ENCODE measurements at regions not wholly inside any gene's neighbourhood (a gene's known extent, or its start where the extent isn't known, plus 50 kb on each side); places are given as distances from the start of the nearest gene placed in this dataset.
"Not testable (repeated sequence)": the region's sequence is repeated elsewhere in the genome, so short reads cannot be mapped to it uniquely, and the experiment has no call there.

DNA sequence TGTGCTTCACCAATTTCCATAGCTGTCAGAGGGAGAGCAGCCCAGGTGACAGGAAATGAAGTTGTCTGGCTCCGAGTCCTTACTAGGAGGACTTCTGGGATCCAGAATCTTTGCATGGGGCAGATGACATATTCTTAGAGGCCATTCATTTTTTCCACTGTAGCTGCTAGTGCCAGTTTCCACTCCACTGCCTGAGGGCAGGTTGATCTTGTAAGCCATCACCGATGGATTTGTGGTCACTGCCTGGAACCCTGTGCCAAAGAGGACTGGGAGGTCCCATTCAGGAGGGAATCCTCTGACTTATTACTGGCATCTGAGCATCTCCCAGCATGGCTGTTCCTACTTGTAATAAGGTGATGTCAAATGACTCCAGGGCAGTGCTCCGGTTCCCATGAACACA is 144.1 kb upstream of the KCNJ18 start:
- H3K4me3 Mint-ChIP-seq = no peak overlapping the region
- CTCF ChIA-PET = interaction anchor here (0.7 kb wide), 1 partner anchor 37 kb away, joined by 3 read pairs; no protein-coding TSS in a partner anchor

DNA sequence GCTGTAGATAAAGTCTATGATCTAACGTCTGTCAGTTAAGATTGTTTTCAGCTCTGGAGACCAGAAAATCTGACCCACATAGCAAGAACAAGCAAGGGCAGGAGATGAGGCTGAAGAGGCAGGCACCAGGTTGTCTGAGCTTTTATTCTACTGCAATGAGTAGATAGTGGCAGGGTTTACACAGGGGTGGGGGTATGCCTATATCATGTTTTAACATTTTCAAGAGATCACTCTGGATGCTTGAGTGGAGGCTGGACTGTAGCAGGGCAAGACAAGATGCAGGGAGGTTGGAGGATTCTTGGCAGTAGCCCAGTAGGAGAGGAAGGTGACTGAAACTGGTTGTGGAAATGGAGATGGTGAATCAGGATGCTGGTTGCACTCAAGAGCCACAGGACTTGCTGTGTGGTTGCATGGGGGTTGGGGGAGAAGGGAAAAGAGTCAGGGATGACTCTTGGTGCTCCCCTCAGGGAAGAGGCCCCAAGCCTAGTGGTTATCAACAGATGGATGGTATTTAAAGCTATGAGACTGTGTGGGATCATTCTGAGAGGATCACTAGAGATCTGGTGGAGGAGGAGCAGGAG is 143.1 kb upstream of the KCNJ18 start:
- Mint-ChIP-seq H3K27me3 (peaks cover 10 to 33% of the 10 kb centered on the region in 2 donors), H3K27ac (peak overlapping the region in 1 of 8 donors; percentile 38), H3K4me1 (peaks cover 24 to 47% (median 36%) of the 10 kb centered on the region in 3 donors), H3K4me3 (peak overlapping the region; percentile 7 to 88 (median 61)), H3K36me3 (peaks cover 0 to 1% (median 0%) of the 10 kb centered on the region in 3 donors), H3K9me3 (peaks cover 4 to 9% (median 7%) of the 10 kb centered on the region in 5 donors)
- Histone ChIP-seq H3K27ac (ENCODE audit: low read depth, low read length) (no peak overlapping the region), H3K27me3 (ENCODE audit: insufficient read depth, low read length, poor library complexity, severe bottlenecking) (peaks cover 6% of the 10 kb centered on the region), H3K4me1 (ENCODE audit: insufficient read depth, low read length) (peaks cover 25% of the 10 kb centered on the region), H3K36me3 (ENCODE audit: insufficient read depth, low read length) (no peaks in the 10 kb centered on the region), H3K9me3 (ENCODE audit: low read length) (no peaks in the 10 kb centered on the region), H3K4me3 (ENCODE audit: low read length) (no peak overlapping the region)
- no peak for DNase-seq
- ChIA-PET POLR2A (no interaction called here), CTCF (interaction anchor here (1.2 to 1.5 kb wide), 2 partner anchors 13 to 36 kb away, joined by 3 to 4 read pairs; no protein-coding TSS in a partner anchor)

More for the DNA sequence above, 144.1 kb upstream of the KCNJ18 start:
- Histone ChIP-seq H3K4me3 (ENCODE audit: low read length) (no peak overlapping the region), H3K27ac (ENCODE audit: low read depth, low read length) (no peak overlapping the region), H3K36me3 (ENCODE audit: insufficient read depth, low read length) (no peaks in the 10 kb centered on the region), H3K9me3 (ENCODE audit: low read length) (no peaks in the 10 kb centered on the region), H3K4me1 (ENCODE audit: insufficient read depth, low read length) (peaks cover 25% of the 10 kb centered on the region), H3K27me3 (ENCODE audit: insufficient read depth, low read length, poor library complexity, severe bottlenecking) (peaks cover 6% of the 10 kb centered on the region)
- H3K9me3 Mint-ChIP-seq = peaks cover 0 to 3% (median 2%) of the 10 kb centered on the region in 5 donors
- peaks cover 24 to 47% (median 36%) of the 10 kb centered on the region in 3 donors for H3K4me1 Mint-ChIP-seq
- H3K27ac Mint-ChIP-seq = no peak overlapping the region
- DNase-seq = no peak
- peaks cover 4 to 26% of the 10 kb centered on the region in 2 donors for H3K27me3 Mint-ChIP-seq
- POLR2A ChIA-PET = no interaction called here
- peaks cover 0 to 4% (median 1%) of the 10 kb centered on the region in 3 donors for H3K36me3 Mint-ChIP-seq

GRCh38 chr17:21550031-21550430 is 142.3 kb upstream of the KCNJ18 start:
- peak overlapping the region; percentile 12 to 88 (median 86) for H3K4me3 Mint-ChIP-seq
- H3K9me3 Mint-ChIP-seq = peaks cover 6 to 14% (median 12%) of the 10 kb centered on the region in 5 donors
- POLR2A ChIA-PET; H3K36me3 ChIP-seq (ENCODE audit: insufficient read depth, low read length); H3K9me3 ChIP-seq (ENCODE audit: low read length); H3K4me3 ChIP-seq (ENCODE audit: low read length); DNase-seq; H3K27ac Mint-ChIP-seq; H3K27ac ChIP-seq (ENCODE audit: low read depth, low read length); H3K27me3 ChIP-seq (ENCODE audit: insufficient read depth, low read length, poor library complexity, severe bottlenecking); H3K36me3 Mint-ChIP-seq: not testable (repeated sequence)
- peaks cover 8 to 41% of the 10 kb centered on the region in 2 donors for H3K27me3 Mint-ChIP-seq
- peaks cover 25% of the 10 kb centered on the region for H3K4me1 ChIP-seq (ENCODE audit: insufficient read depth, low read length)
- CTCF ChIA-PET = interaction anchor here (1.1 to 3.1 kb wide), 4 partner anchors 14 to 93 kb away, joined by 3 to 8 read pairs (median 4); no protein-coding TSS in a partner anchor
- H3K4me1 Mint-ChIP-seq = peaks cover 24 to 47% (median 36%) of the 10 kb centered on the region in 3 donors

GRCh38 chr17:21551081-21551881 is 141.0 kb upstream of the KCNJ18 start:
- peaks cover 25% of the 10 kb centered on the region for H3K4me1 ChIP-seq (ENCODE audit: insufficient read depth, low read length)
- peak overlapping the region; percentile 82 to 91 (median 86) for H3K4me3 Mint-ChIP-seq
- H3K36me3 ChIP-seq (ENCODE audit: insufficient read depth, low read length) = no peaks in the 10 kb centered on the region
- H3K9me3 Mint-ChIP-seq = peaks cover 10 to 21% (median 16%) of the 10 kb centered on the region in 5 donors
- peaks cover 24 to 44% (median 36%) of the 10 kb centered on the region in 3 donors for H3K4me1 Mint-ChIP-seq
- peaks cover 8 to 53% of the 10 kb centered on the region in 2 donors for H3K27me3 Mint-ChIP-seq
- peak overlapping the region; percentile 14 for H3K27ac ChIP-seq (ENCODE audit: low read depth, low read length)
- ChIA-PET CTCF (interaction anchor here (1.1 to 3.1 kb wide), 3 partner anchors 38 to 432 kb away, joined by 3 to 8 read pairs (median 3); no protein-coding TSS in a partner anchor), POLR2A (no interaction called here)
- no peaks in the 10 kb centered on the region for H3K9me3 ChIP-seq (ENCODE audit: low read length)
- H3K36me3 Mint-ChIP-seq = peaks cover 0 to 5% (median 1%) of the 10 kb centered on the region in 3 donors
- peak overlapping the region; percentile 84 for H3K4me3 ChIP-seq (ENCODE audit: low read length)
- DNase-seq = peak; percentile 71 to 81 (median 74)
- peaks cover 6% of the 10 kb centered on the region for H3K27me3 ChIP-seq (ENCODE audit: insufficient read depth, low read length, poor library complexity, severe bottlenecking)
- peak overlapping the region in 3 of 8 donors; percentile 38 to 70 (median 56) for H3K27ac Mint-ChIP-seq

- H3K4me1 Mint-ChIP-seq; DNase-seq; H3K4me3 ChIP-seq (ENCODE audit: low read length); H3K36me3 Mint-ChIP-seq; H3K4me3 Mint-ChIP-seq; H3K36me3 ChIP-seq (ENCODE audit: insufficient read depth, low read length); H3K27ac ChIP-seq (ENCODE audit: low read depth, low read length); CTCF ChIA-PET; H3K27ac Mint-ChIP-seq; H3K27me3 ChIP-seq (ENCODE audit: insufficient read depth, low read length, poor library complexity, severe bottlenecking); POLR2A ChIA-PET; H3K4me1 ChIP-seq (ENCODE audit: insufficient read depth, low read length); H3K9me3 ChIP-seq (ENCODE audit: low read length): not testable (repeated sequence)
- Mint-ChIP-seq H3K9me3 (peaks cover 12 to 36% (median 31%) of the 10 kb centered on the region in 5 donors), H3K27me3 (peaks cover 15 to 51% of the 10 kb centered on the region in 2 donors)
These were observed 133.4 kb upstream of the KCNJ18 start for GRCh38 chr17:21558921-21559320.

DNA sequence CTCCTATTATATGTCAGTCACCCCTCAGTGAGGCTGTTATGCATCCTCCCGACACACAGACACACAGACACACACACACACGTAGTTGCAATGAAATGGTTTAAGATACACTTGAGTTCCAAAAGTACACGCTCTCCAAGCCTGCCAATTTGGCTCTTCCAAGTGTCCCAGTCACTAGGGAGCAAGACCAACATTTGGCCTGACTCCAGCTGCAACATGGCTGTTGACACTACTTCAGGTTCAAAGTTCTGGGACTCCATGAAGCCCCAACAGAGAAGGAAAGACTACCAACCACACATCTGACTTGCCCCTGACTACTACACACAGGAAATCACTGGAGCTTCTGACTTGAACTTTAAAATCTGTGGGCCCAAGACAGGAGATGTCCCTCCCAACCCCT is 128.1 kb upstream of the KCNJ18 start:
- H3K4me3 ChIP-seq (ENCODE audit: low read length) = no peak overlapping the region
- H3K4me1 ChIP-seq (ENCODE audit: insufficient read depth, low read length) = no peaks in the 10 kb centered on the region
- peaks cover 0 to 2% (median 2%) of the 10 kb centered on the region in 3 donors for H3K36me3 Mint-ChIP-seq
- no peak for DNase-seq
- H3K36me3 ChIP-seq (ENCODE audit: insufficient read depth, low read length) = no peaks in the 10 kb centered on the region
- peaks cover 2 to 11% (median 5%) of the 10 kb centered on the region in 5 donors for H3K9me3 Mint-ChIP-seq
- H3K27ac ChIP-seq (ENCODE audit: low read depth, low read length) = no peak overlapping the region
- H3K27me3 Mint-ChIP-seq = peaks cover 9 to 44% of the 10 kb centered on the region in 2 donors
- H3K4me3 Mint-ChIP-seq = no peak overlapping the region
- ChIA-PET POLR2A (no interaction called here), CTCF (no interaction called here)
- no peaks in the 10 kb centered on the region for H3K9me3 ChIP-seq (ENCODE audit: low read length)
- no peaks in the 10 kb centered on the region for H3K4me1 Mint-ChIP-seq
- H3K27ac Mint-ChIP-seq = no peak overlapping the region
- H3K27me3 ChIP-seq (ENCODE audit: insufficient read depth, low read length, poor library complexity, severe bottlenecking) = no peaks in the 10 kb centered on the region

DNA sequence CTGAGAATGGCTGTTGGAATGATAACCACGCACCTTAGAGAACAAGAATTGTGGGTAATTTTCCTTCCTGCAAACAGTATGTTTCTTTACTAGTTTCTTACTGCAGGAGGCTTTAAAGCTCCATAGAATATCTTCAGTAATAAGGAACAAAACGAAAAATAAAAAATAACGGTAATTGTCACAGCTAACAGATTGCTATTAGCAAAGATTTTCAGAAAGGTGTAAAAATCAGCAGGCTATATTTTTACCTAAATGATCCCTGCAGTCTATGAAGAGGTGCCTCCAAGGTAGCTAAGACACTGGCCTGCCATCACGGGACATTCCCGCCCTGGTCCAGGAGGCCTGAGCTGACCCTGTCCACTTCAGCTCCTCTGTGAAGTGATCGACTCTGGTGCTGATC is 127.6 kb upstream of the KCNJ18 start:
- peaks cover 9 to 48% of the 10 kb centered on the region in 2 donors for H3K27me3 Mint-ChIP-seq

GRCh38 chr17:21570427-21570826 is 121.9 kb upstream of the KCNJ18 start:
- H3K4me1 Mint-ChIP-seq = peaks cover 0 to 11% (median 5%) of the 10 kb centered on the region in 3 donors
- H3K27me3 ChIP-seq (ENCODE audit: insufficient read depth, low read length, poor library complexity, severe bottlenecking); POLR2A ChIA-PET; H3K4me3 Mint-ChIP-seq; H3K27ac ChIP-seq (ENCODE audit: low read depth, low read length); H3K36me3 ChIP-seq (ENCODE audit: insufficient read depth, low read length); H3K9me3 ChIP-seq (ENCODE audit: low read length); H3K4me3 ChIP-seq (ENCODE audit: low read length); H3K4me1 ChIP-seq (ENCODE audit: insufficient read depth, low read length); H3K36me3 Mint-ChIP-seq; CTCF ChIA-PET; DNase-seq; H3K27ac Mint-ChIP-seq: not testable (repeated sequence)
- H3K9me3 Mint-ChIP-seq = peaks cover 0 to 11% (median 9%) of the 10 kb centered on the region in 5 donors
- H3K27me3 Mint-ChIP-seq = peaks cover 0 to 39% of the 10 kb centered on the region in 2 donors

More for the DNA sequence above, 127.6 kb upstream of the KCNJ18 start:
- H3K27ac ChIP-seq (ENCODE audit: low read depth, low read length); H3K36me3 ChIP-seq (ENCODE audit: insufficient read depth, low read length); H3K36me3 Mint-ChIP-seq; H3K9me3 Mint-ChIP-seq; H3K4me3 Mint-ChIP-seq; H3K27ac Mint-ChIP-seq; CTCF ChIA-PET; H3K9me3 ChIP-seq (ENCODE audit: low read length); H3K27me3 ChIP-seq (ENCODE audit: insufficient read depth, low read length, poor library complexity, severe bottlenecking); H3K4me3 ChIP-seq (ENCODE audit: low read length); POLR2A ChIA-PET; H3K4me1 Mint-ChIP-seq; DNase-seq; H3K4me1 ChIP-seq (ENCODE audit: insufficient read depth, low read length): not testable (repeated sequence)

All from CD8-positive, alpha-beta memory T cell (primary cell).